GM12891 (cell line): ENCODE measurements at regions not wholly inside any gene's neighbourhood (a gene's known extent, or its start where the extent isn't known, plus 50 kb on each side); places are given as distances from the start of the nearest gene placed in this dataset.

Experiments used
- POLR2A ChIP-seq: IDR thresholded peaks from 2 replicates; pipeline ENCODE4 v1.6.1; 2011; ENCODE audit warnings: low read depth, low read length, control low read depth
- POLR2AphosphoS5 ChIP-seq: IDR thresholded peaks from 2 replicates; pipeline ENCODE4 v1.6.1; 2011; ENCODE audit warnings: low read depth, low read length, control low read depth
- TAF1 ChIP-seq: IDR thresholded peaks from 2 replicates; pipeline ENCODE4 v1.6.1; 2011; ENCODE audit warnings: low read depth, low read length, control low read depth

DNA sequence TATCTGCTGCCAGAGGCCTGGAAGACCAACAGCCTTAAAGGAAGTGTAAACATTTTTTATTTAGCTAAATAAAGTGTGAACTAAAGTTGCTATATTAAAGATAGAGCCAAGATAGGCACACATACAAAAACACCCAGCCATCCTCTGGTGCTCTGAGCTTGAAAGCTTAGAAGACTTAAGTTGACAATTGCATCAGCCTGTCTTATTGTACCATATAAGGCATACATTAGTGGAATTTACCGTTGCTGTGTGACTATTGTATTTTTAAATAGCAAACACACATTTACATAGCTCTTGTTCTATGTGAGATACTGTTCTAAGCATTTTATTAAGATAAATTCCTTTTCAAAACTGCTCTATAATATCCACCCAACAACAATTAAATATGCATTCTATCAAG, 736.6 kb upstream of the ZEB2 start:
- TF ChIP-seq POLR2AphosphoS5, result no peak
- TF ChIP-seq POLR2A, result no peak
- TF ChIP-seq TAF1, result no peak
